Stomach (tissue), 8 donors: ENCODE measurements at regions not wholly inside any gene's neighbourhood (a gene's known extent, or its start where the extent isn't known, plus 50 kb on each side); places are given as distances from the start of the nearest gene placed in this dataset.
"Not testable (repeated sequence)": the region's sequence is repeated elsewhere in the genome, so short reads cannot be mapped to it uniquely, and the experiment has no call there.

Experiments
- DNase-seq, 2 donors: peaks; one replicate each; pipeline versions ENCODE4 v3.0.0 to v3.0.0-alpha.2; 2013 to 2019
- H3K27ac ChIP-seq, 5 donors: fragments of 200-600 bp in 4 of 5; sonication (generic) in 4 of 5; one replicate each; pipeline ENCODE4 v1.5.1; 2013 to 2019; ENCODE audit warnings: mild to moderate bottlenecking in 1 of 5, moderate library complexity in 1 of 5
- H3K27me3 ChIP-seq, 3 donors: fragments of 200-600 bp; sonication (generic); one replicate each; pipeline ENCODE4 v1.5.1; 2017 to 2019; ENCODE audit warnings: mixed run types in 1 of 3
- H3K36me3 ChIP-seq, 4 donors: fragments of 200-600 bp; sonication (generic); 1 replicate in 3 of 4; 2 replicates in 1 of 4; pipeline ENCODE4 v1.5.1; 2016 to 2019
- H3K4me1 ChIP-seq, 4 donors: fragments of 200-600 bp; sonication (generic); one replicate each; pipeline ENCODE4 v1.5.1; 2016 to 2019
- H3K4me3 ChIP-seq, 4 donors: fragments of 200-600 bp; sonication (generic) in 3 of 4; one replicate each; pipeline ENCODE4 v1.5.1; 2016 to 2019; ENCODE audit warnings: mild to moderate bottlenecking in 1 of 4
- H3K9me3 ChIP-seq, 4 donors: fragments of 200-600 bp; sonication (generic); one replicate each; pipeline ENCODE4 v1.5.1; 2016 to 2019
- EP300 ChIP-seq: sonication (generic); formaldehyde crosslinking; IDR thresholded peaks from one replicate; pipeline ENCODE4 v1.6.1; 2017; ENCODE audit warnings: antibody characterized with exemption
- POLR2A ChIP-seq, 4 donors: fragments of 450-650 bp; IDR thresholded peaks; one replicate each; pipeline ENCODE4 v1.6.1; 2016; ENCODE audit warnings: antibody characterized with exemption in 4 of 4, control low read depth in 2 of 4, mild to moderate bottlenecking in 1 of 4, moderate library complexity in 1 of 4
- POLR2AphosphoS5 ChIP-seq, 3 donors: sonication (generic); formaldehyde crosslinking; IDR thresholded peaks; one replicate each; pipeline ENCODE4 v1.6.1; 2016; ENCODE audit warnings: antibody characterized with exemption in 3 of 3
- WGBS, 5 donors: extraction: QIAGEN DNeasy Blood & Tissue Kit in 3 of 5; methylation state at CpG; one replicate each; pipeline versions ENCODE4 v1.1.5 to v1.1.7; 2013 to 2018; 5-methylcytosine and 5-hydroxymethylcytosine counted together
- intact Hi-C: fragments of 100-400 bp; cut with DNase I; formaldehyde crosslinking; loops from one replicate; pipeline ENCODE4 v1.15.1; 2023; ENCODE audit warnings: low total_unique reads
- TF ChIP-seq, protein P1 (sequence below), 7 experiments: fragments of 450-650 bp in 4 of 7; fragments of 200-600 bp in 3 of 7; sonication (generic) in 3 of 7; IDR thresholded peaks; one replicate each; pipeline ENCODE4 v1.5.1; 2016 to 2019; ENCODE audit warnings: antibody characterized with exemption in 7 of 7, control low read depth in 2 of 7, mild to moderate bottlenecking in 1 of 7
- donor health status: healthy with polysubstance abuse.
- donor health status: Bipolar disorder and iron deficiency.
- donor health status: healthy.

DNA sequence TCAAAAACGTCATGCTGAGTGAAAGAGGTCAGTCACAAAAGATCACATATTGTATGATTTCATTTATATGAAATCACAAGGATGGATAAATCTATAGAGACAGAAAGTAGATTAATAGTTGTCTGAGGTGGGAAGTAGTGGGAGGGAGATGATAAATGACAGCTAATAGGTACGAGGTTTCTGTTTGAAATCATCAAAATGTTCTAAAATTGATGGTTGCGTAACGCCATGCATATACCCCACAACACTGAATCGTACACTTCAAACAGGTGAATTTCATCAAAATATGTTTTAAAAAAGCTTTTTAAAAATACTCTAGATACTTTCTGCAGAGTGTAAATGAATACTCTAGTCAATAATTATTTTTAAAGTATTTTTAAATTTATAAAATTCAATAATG lies 303.0 kb upstream of the STAC start:
- Histone ChIP-seq H3K36me3 (no peaks in the 10 kb centered on the region), H3K27me3 (no peaks in the 10 kb centered on the region), H3K4me3 (no peak overlapping the region), H3K9me3 (peaks cover 0 to 7% (median 0%) of the 10 kb centered on the region in 4 donors), H3K4me1 (no peaks in the 10 kb centered on the region), H3K27ac (no peak overlapping the region)
- intact Hi-C loops = no loop called here
- 71 to 82% (median 75%) methylated on average over 5 of the region's 5 CpGs for WGBS, 5 donors
- TF ChIP-seq, protein P1, sequence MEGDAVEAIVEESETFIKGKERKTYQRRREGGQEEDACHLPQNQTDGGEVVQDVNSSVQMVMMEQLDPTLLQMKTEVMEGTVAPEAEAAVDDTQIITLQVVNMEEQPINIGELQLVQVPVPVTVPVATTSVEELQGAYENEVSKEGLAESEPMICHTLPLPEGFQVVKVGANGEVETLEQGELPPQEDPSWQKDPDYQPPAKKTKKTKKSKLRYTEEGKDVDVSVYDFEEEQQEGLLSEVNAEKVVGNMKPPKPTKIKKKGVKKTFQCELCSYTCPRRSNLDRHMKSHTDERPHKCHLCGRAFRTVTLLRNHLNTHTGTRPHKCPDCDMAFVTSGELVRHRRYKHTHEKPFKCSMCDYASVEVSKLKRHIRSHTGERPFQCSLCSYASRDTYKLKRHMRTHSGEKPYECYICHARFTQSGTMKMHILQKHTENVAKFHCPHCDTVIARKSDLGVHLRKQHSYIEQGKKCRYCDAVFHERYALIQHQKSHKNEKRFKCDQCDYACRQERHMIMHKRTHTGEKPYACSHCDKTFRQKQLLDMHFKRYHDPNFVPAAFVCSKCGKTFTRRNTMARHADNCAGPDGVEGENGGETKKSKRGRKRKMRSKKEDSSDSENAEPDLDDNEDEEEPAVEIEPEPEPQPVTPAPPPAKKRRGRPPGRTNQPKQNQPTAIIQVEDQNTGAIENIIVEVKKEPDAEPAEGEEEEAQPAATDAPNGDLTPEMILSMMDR (IDR thresholded peaks at IDR 0.05) = no peak
- TF ChIP-seq EP300 (no peak), POLR2AphosphoS5 (IDR thresholded peaks at IDR 0.05) (no peak), POLR2A (IDR thresholded peaks at IDR 0.05) (no peak)
- no peak for DNase-seq

DNA sequence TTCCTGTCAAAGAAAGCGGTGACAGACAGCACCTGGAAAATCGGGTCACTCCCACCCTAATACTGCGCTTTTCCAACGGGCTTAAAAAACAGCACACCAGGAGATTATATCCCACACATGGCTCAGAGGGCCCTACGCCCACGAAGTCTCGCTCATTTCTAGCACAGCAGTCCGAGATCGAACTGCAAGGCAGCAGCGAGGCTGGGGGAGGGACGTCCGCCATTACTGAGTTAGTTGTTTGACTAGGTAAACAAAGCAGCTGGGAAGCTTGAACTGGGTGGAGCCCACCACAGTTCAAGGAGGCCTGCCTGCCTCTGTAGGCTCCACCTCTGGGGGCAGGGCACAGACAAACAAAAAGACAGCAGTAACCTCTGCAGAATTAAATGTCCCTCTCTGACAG lies 297.3 kb upstream of the STAC start:
- 86 to 93% (median 92%) methylated on average over 12 of the region's 12 CpGs for WGBS, 5 donors
- intact Hi-C loops = not testable (repeated sequence)

DNA sequence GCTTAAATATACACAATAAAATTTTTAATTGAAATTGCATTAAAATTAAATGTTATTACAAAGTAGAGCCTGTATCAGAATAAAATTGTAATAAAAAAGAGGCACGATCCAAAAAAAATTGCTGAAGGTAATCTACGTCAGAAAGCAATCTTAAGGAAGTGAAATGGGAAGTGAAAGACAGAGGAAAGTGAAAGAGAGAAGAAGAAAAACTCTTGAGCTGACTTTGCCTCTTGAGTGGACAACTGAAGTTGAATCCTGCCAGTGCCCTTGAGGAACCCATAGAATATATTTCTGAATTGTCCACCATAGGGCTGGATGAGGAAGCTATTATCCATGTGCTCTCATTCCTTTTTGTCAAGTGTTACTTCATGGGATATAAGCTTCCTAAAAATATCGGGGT lies 285.1 kb upstream of the STAC start:
- no peaks in the 10 kb centered on the region for H3K36me3 ChIP-seq
- H3K27ac ChIP-seq = no peak overlapping the region
- H3K4me1 ChIP-seq = no peaks in the 10 kb centered on the region
- intact Hi-C loops = no loop called here
- no peaks in the 10 kb centered on the region for H3K27me3 ChIP-seq
- H3K4me3 ChIP-seq = no peak overlapping the region
- no peak for DNase-seq
- no peaks in the 10 kb centered on the region for H3K9me3 ChIP-seq
- WGBS, 5 donors = 75 to 89% (median 80%) methylated on average over 3 of the region's 3 CpGs
- TF ChIP-seq EP300 (no peak), POLR2A (IDR thresholded peaks at IDR 0.05) (no peak), POLR2AphosphoS5 (IDR thresholded peaks at IDR 0.05) (no peak)
- TF ChIP-seq, protein P1 (IDR thresholded peaks at IDR 0.05) = no peak

More for the DNA sequence above, 297.3 kb upstream of the STAC start:
- not testable (repeated sequence) for DNase-seq, H3K4me3 ChIP-seq, H3K36me3 ChIP-seq, H3K27ac ChIP-seq, H3K27me3 ChIP-seq, H3K4me1 ChIP-seq
- peaks cover 0 to 12% (median 0%) of the 10 kb centered on the region in 4 donors for H3K9me3 ChIP-seq

DNA sequence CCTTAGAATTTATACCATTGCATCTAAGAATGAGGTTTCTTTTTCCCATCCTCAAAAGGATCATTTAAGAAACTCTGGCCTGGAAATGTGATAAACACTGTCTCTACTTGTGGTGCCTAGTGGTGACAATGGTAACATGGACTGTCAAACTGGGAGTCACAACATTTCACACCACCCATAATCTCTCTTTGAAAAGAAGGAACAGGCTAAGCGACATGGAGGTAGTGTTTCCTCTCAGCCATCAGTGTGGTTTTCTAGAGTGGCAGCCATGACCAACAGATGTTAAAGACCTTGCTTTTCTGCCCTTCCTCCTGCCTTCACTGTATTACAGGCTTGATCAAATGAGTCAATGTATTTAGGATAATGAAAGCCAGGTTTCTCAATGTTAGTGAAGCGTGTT lies 283.1 kb upstream of the STAC start:
- H3K4me3 ChIP-seq = no peak overlapping the region
- H3K4me1 ChIP-seq = no peaks in the 10 kb centered on the region
- 75 to 92% (median 80%) methylated on average over 2 of the region's 2 CpGs for WGBS, 5 donors
- H3K27me3 ChIP-seq = no peaks in the 10 kb centered on the region
- no peak for DNase-seq
- H3K36me3 ChIP-seq = no peaks in the 10 kb centered on the region
- intact Hi-C loops = no loop called here
- no peaks in the 10 kb centered on the region for H3K9me3 ChIP-seq
- H3K27ac ChIP-seq = no peak overlapping the region
- no peak for TF ChIP-seq EP300
- no peak for TF ChIP-seq POLR2A (IDR thresholded peaks at IDR 0.05)
- TF ChIP-seq POLR2AphosphoS5 (IDR thresholded peaks at IDR 0.05) = no peak
- TF ChIP-seq, protein P1 (IDR thresholded peaks at IDR 0.05) = no peak

DNA sequence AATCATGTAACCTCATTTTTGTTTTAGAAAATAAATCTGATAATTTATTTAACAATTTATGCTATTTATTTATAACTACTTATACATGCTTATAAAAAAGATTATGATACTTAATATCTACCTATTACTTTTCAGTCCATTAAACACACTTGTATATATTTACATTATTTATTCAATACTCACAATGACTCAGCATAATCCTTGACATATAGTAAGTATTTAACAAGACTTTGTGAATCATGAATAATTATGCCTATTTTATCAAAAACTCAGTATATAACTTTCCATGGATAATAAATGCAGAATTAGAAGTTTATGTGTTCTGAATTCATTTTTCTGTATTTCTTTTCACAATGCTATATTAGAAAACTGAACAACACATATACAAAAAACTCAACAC lies 266.0 kb upstream of the STAC start:
- H3K4me3 ChIP-seq = no peak overlapping the region
- H3K36me3 ChIP-seq = no peaks in the 10 kb centered on the region
- intact Hi-C loops = no loop called here
- H3K4me1 ChIP-seq = no peaks in the 10 kb centered on the region
- no peak overlapping the region for H3K27ac ChIP-seq
- H3K9me3 ChIP-seq = no peaks in the 10 kb centered on the region
- no peak for DNase-seq
- H3K27me3 ChIP-seq = no peaks in the 10 kb centered on the region
- TF ChIP-seq, protein P1 (IDR thresholded peaks at IDR 0.05) = no peak
- TF ChIP-seq POLR2A (IDR thresholded peaks at IDR 0.05) (no peak), POLR2AphosphoS5 (IDR thresholded peaks at IDR 0.05) (no peak), EP300 (no peak)
